Right cardiac atrium (tissue), 5 donors: ENCODE measurements at regions not wholly inside any gene's neighbourhood (a gene's known extent, or its start where the extent isn't known, plus 50 kb on each side); places are given as distances from the start of the nearest gene placed in this dataset.

ENCODE experiments used
- ATAC-seq, 2 donors: fragments of 200-7000 bp; cut with Tn5 transposase; one replicate each; pipeline versions ENCODE4 v1.8.0 to v1.9.1; 2020; ENCODE audit warnings: moderate library complexity in 2 of 2, mild to moderate bottlenecking in 1 of 2
- DNase-seq, 3 donors: peaks; one replicate each; pipeline ENCODE4 v3.0.0-alpha.2; 2020
- H3K27ac ChIP-seq: one replicate; pipeline ENCODE4 v1.5.1; 2013; ENCODE audit warnings: mild to moderate bottlenecking, low read length, control low read depth, moderate library complexity
- H3K27me3 ChIP-seq: one replicate; pipeline ENCODE4 v1.6.1; 2013; ENCODE audit not compliant: control insufficient read depth, insufficient read depth
- H3K4me1 ChIP-seq: one replicate; pipeline ENCODE4 v1.6.1; 2013; ENCODE audit warnings: low read length; ENCODE audit not compliant: control insufficient read depth, insufficient read depth
- H3K4me3 ChIP-seq: one replicate; pipeline ENCODE4 v1.5.1; 2013; ENCODE audit warnings: low read length, control low read depth
- H3K9me3 ChIP-seq: one replicate; pipeline ENCODE4 v1.6.1; 2013; ENCODE audit warnings: low read length; ENCODE audit not compliant: control insufficient read depth
- WGBS: extraction: QIAGEN DNeasy Blood & Tissue Kit; methylation state at CpG from one replicate; pipeline ENCODE4 v1.1.7; 2013; 5-methylcytosine and 5-hydroxymethylcytosine counted together
- intact Hi-C, 4 donors: fragments of 100-400 bp; cut with DNase I; formaldehyde crosslinking; loops; one replicate each; pipeline versions ENCODE4 v1.11.0 to v1.14.0; 2022 to 2023
- donor health status: healthy with polysubstance abuse.
- donor health status: DM: no; HTN: yes; CAD: no.
- donor health status: DM: no; HTN: no; CAD: no.
- donor health status: DM: no; HTN: yes; CAD: no; lungs with severe emphysema.
- donor health status: DM: yes; HTN: yes; CAD: no.

DNA sequence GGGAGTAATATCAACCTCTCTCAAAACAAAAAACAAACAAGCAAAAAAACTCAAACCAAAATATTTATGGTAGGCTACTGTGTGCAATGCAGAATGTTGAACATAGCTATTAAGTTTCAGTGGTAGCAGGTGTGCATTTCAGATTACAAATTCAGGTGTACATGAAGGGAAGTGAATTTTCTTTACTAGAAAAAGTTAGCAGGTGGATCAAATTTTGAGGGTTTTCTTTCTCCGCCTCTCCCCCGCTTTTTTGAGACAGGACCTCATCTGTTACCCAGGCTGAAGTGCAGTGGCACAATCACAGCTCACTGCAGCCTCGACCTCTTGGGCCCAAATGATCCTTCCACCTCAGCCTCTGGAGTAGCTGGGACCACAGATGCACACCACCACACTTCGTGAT is 109.7 kb upstream of the GOLIM4 start:
- intact Hi-C loops = no loop called here
- H3K4me1 ChIP-seq = no peaks in the 10 kb centered on the region
- no peak for ATAC-seq
- DNase-seq = no peak
- WGBS = 88% methylated on average over 4 of the region's 4 CpGs
- no peaks in the 10 kb centered on the region for H3K9me3 ChIP-seq
- no peak overlapping the region for H3K27ac ChIP-seq
- H3K27me3 ChIP-seq = no peaks in the 10 kb centered on the region
- no peak overlapping the region for H3K4me3 ChIP-seq

DNA sequence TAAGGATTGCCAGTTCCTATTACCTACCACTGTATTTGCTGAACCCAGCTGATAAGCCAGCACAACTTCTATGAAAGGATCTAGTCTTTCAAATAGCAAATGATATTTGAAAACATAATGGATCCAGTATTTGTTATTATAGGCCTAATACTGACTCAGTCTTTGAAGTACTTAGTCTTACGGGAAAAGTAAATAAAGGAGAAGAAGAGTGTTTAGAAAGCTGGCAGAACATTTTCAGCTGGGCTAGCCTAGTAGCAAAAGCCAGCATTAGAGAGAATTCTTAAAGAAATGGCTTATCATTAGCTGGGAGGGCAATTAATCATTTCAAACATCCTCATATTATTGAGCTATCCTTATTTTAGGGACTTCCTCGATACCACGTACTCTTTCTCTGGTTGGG is 101.4 kb upstream of the GOLIM4 start:
- ATAC-seq = no peak
- H3K4me3 ChIP-seq = no peak overlapping the region
- no peak for DNase-seq
- H3K27ac ChIP-seq = no peak overlapping the region
- intact Hi-C loops = no loop called here
- no peaks in the 10 kb centered on the region for H3K9me3 ChIP-seq
- no peaks in the 10 kb centered on the region for H3K27me3 ChIP-seq
- WGBS = 82% methylated on average over 3 of the region's 3 CpGs
- H3K4me1 ChIP-seq = no peaks in the 10 kb centered on the region

DNA sequence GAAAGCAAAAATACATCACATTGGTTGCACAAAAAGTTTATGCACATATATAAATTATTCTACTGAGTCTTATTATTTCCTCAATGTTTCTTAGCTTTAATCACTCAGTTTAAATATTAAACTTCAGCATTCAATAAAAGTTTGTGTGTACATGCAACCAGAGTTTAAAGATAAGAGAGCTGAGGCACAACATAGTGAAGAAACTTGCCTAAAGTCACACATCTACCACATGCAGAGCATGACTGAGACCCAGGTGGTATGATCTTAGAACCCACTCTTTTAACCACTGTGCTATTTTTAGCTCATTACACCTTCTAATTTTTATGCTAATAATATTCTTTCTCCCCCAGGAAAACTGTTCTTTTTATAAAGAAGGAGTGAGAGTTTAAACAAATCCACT is 96.1 kb upstream of the GOLIM4 start:
- no peak for ATAC-seq
- no peak overlapping the region for H3K27ac ChIP-seq
- H3K9me3 ChIP-seq = no peaks in the 10 kb centered on the region
- H3K4me1 ChIP-seq = no peaks in the 10 kb centered on the region
- no peaks in the 10 kb centered on the region for H3K27me3 ChIP-seq
- no peak overlapping the region for H3K4me3 ChIP-seq
- no peak for DNase-seq
- intact Hi-C loops = no loop called here

DNA sequence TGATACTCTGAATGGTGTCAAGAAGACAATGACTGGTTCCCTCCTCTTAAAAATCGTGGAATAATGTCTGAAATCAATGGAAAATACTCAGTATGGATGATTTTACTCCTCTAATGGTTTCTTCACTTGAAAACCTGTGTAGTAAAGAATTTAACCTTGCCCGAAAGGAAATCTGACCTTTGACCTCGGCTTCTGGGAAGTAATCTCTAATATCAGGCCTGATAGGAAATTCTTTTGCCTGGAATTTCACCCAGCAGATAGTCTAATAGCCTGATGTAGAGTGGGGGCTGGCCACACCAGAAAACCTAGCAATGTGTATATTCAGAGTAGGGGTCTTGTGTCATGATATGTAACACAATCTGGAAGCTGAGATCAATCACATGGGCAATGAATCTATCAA is 91.5 kb upstream of the GOLIM4 start:
- 66% methylated on average over 3 of the region's 3 CpGs for WGBS
- Histone ChIP-seq H3K4me1 (no peaks in the 10 kb centered on the region), H3K4me3 (no peak overlapping the region), H3K27ac (no peak overlapping the region), H3K27me3 (no peaks in the 10 kb centered on the region), H3K9me3 (no peaks in the 10 kb centered on the region)
- ATAC-seq (no peak), DNase-seq (no peak)
- intact Hi-C loops = no loop called here

DNA sequence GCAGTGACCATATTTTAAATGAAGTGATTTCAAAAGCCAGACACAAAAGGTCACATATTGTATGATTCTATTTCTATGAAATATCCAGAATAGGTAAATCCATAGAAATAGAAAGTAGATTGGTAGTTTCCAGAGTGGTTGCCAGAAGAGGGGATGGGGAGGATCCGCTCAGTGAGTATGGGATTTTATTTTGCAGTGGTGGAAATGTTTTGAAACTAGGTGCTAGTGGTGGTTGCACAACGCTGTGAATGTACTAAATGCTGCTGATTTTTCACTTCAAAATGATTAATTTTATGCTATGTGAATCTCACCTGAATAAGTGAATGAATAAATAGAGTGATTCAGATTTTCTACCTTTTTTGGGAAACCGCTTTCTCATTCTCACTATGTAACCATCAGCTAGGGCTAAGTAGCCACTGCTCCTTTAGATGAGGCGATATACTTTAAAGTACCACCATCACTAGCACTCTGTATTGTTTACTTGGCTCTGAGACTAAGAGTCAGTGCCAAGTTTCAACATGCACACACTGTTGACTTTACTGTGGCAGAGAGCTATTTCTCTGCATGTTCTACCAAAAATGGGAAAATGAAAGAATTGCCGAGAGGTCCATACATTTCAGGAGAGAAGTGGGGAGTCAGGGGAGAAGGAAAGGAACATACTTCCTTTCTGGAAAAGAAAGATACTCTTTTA is 90.7 kb upstream of the GOLIM4 start:
- H3K4me1 ChIP-seq = no peaks in the 10 kb centered on the region
- no peak overlapping the region for H3K27ac ChIP-seq
- H3K4me3 ChIP-seq = no peak overlapping the region
- DNase-seq = no peak
- no peak for ATAC-seq
- WGBS = 95% methylated on average over 5 of the region's 5 CpGs
- intact Hi-C loops = no loop called here
- no peaks in the 10 kb centered on the region for H3K27me3 ChIP-seq
- H3K9me3 ChIP-seq = no peaks in the 10 kb centered on the region

DNA sequence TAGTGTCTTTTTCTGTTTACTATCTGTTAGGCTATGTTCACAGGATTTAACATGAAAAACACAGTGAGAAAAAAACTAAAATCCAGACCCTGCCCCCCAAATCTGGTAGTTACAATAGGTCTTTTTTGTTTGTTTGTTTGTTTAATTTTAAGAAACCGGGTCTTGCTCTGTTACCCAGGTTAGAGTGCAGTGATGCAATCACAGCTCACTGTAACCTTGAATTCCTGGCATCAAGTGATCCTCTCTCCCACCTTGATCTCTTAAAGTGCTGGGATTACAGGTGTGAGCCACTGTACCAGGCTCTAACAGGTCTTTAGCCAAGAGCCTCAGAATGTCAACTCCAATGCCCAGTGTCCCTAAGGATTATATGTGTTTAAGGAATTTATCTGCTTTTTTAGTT is 88.0 kb upstream of the GOLIM4 start:
- no peaks in the 10 kb centered on the region for H3K9me3 ChIP-seq
- DNase-seq (no peak), ATAC-seq (no peak)
- H3K4me1 ChIP-seq = no peaks in the 10 kb centered on the region
- 65% methylated on average over 1 of the region's 1 CpG for WGBS
- no peak overlapping the region for H3K4me3 ChIP-seq
- H3K27me3 ChIP-seq = no peaks in the 10 kb centered on the region
- H3K27ac ChIP-seq = no peak overlapping the region
- intact Hi-C loops = no loop called here

DNA sequence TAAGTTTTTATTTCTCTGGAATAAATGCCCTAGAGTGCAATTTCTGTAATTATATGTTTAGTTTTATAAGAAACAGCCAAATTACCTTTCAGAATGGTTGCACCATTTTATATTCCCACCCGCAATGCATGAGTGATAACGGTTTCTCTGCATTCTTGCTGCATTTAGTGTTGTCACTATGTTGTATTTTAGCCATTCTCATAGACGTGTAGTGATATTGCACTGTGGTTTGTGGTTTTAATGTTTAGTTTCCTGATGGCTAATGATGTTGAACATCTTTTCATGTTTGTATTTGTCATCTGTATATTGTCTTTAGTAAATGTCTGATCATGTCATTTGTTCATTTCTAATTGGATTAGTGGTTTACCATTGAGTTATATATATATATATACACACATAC is 73.0 kb upstream of the GOLIM4 start:
- no peak for DNase-seq
- WGBS = 73% methylated on average over 3 of the region's 3 CpGs
- Histone ChIP-seq H3K27ac (no peak overlapping the region), H3K4me1 (no peaks in the 10 kb centered on the region), H3K27me3 (no peaks in the 10 kb centered on the region), H3K4me3 (no peak overlapping the region), H3K9me3 (no peaks in the 10 kb centered on the region)
- intact Hi-C loops = no loop called here
- ATAC-seq = no peak

DNA sequence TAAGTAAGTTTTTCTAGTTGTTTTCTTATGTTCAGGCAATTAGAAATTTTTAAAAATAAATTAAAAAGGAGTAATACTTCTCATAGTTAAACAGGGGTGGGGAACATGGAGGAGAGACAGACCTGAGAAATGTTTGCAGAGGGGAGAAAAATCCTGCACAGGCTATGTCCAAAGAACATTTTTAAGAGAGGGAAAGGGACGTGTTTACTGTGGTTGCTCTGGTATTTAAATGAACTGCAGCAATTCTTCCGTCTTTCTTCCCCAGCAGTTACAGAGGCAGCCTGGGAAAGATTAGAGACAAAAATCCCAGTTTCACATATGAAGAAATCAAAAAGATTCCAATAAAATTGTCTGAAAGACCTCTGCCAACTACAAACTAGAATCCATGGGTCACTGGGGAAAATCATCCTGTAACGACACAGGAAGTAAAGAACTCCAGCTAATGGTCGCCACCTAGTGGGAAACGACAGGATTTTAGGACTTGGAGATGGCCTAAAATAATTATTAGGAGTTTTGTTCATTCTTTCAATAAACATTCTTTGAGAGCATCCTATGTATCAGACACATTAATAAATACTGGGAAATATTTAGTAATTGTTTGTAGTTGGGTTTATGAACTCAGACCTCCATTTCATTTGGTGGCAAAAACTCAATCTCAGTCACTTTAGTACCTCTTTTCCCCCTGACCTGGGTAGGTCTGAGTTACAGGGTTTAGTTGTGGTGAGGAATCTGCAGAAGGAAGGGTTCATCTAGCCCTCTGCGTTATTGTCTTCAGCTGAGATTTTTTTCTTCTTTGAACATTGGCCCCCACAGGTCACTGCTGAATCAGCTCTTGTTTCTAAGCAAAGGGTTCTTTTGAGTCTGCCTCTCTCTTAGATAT is 69.9 kb upstream of the GOLIM4 start:
- peak in 1 of 3 donors; percentile 33 for DNase-seq
- H3K27ac ChIP-seq = no peak overlapping the region

DNA sequence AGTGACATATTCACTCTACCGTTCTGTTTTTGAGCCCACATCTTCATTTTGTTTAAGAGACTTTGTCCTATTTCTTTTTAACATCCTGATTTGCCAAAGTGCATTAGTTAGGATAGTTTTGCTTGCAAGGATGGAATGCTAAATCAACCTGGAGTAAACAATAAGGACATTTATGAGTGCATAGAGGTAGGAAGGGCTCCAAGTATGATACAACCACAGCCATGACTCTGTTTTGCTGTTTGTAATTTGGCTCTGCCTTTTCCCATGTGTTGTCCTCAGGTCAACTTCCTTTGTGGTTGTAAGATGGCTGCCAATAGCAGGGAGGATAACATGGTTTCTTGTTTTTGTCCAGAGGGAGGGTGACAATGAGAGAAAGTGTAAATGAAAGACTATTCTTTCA is 66.4 kb upstream of the GOLIM4 start:
- 67% methylated on average over 1 of the region's 1 CpG for WGBS
- Histone ChIP-seq H3K4me3 (no peak overlapping the region), H3K4me1 (no peaks in the 10 kb centered on the region), H3K9me3 (no peaks in the 10 kb centered on the region), H3K27me3 (no peaks in the 10 kb centered on the region), H3K27ac (no peak overlapping the region)
- ATAC-seq (peak; percentile 25 to 50), DNase-seq (no peak)
- intact Hi-C loops = no loop called here

More for the DNA sequence above, 69.9 kb upstream of the GOLIM4 start:
- Histone ChIP-seq H3K4me3 (no peak overlapping the region), H3K4me1 (no peaks in the 10 kb centered on the region), H3K27me3 (no peaks in the 10 kb centered on the region), H3K9me3 (no peaks in the 10 kb centered on the region)
- ATAC-seq = peak; percentile 64 to 69
- intact Hi-C loops = loop anchor here (1.0 to 2.0 kb wide), 3 partner anchors 117 to 121 kb away; no protein-coding TSS in a partner anchor
- WGBS = 8% methylated on average over 6 of the region's 6 CpGs

DNA sequence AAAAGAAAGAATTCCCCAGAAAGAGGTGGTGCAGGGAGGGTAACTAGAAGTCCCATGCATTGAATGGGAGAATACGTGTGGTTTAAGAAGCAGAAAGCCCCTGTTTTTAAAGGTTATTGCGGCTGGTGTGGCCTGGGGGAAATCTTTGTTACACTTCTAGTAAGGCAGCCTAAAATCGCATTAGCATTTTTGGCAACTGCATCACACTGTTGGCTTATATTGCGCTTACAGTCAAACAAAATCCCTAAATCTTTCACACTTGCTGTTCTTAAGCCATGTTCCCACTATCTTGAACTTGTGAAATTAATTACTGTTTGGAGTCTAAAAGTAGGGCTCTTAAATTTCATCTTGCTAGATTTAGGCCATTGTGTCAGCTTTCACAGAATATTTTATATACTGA is 66.0 kb upstream of the GOLIM4 start:
- ATAC-seq (peak in 1 of 2 donors; percentile 39), DNase-seq (no peak)
- no peak overlapping the region for H3K27ac ChIP-seq
- H3K4me3 ChIP-seq = no peak overlapping the region
- H3K4me1 ChIP-seq = no peaks in the 10 kb centered on the region
- WGBS = 64% methylated on average over 4 of the region's 4 CpGs
- H3K9me3 ChIP-seq = no peaks in the 10 kb centered on the region
- intact Hi-C loops = no loop called here
- H3K27me3 ChIP-seq = no peaks in the 10 kb centered on the region

DNA sequence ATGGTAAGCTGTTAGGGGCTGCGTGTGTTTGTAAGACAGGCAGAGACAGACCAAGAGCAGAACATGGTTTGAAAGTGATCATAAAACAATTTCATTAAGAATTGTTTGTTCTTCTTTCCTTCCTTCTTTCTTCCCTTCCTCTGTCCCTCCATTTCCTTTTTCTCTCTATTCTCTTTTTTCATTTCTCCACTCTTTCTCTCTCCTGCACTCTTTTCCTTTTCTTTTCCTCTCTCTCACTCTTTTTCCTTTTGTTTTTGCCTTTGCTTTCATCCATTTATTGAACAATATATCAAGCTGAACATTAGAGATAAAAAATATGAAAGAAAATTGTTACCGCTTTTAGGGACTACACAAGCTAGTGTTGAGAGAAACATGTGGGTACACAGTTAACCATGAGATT is 62.2 kb upstream of the GOLIM4 start:
- Histone ChIP-seq H3K4me3 (no peak overlapping the region), H3K9me3 (no peaks in the 10 kb centered on the region), H3K27me3 (no peaks in the 10 kb centered on the region), H3K4me1 (no peaks in the 10 kb centered on the region), H3K27ac (no peak overlapping the region)
- ATAC-seq = no peak
- DNase-seq = no peak
- intact Hi-C loops = no loop called here
- 93% methylated on average over 2 of the region's 2 CpGs for WGBS
